Sigmoid colon (tissue), 4 donors: ENCODE measurements at regions not wholly inside any gene's neighbourhood (a gene's known extent, or its start where the extent isn't known, plus 50 kb on each side); places are given as distances from the start of the nearest gene placed in this dataset.

Experiments used
- EP300 ChIP-seq, 4 donors: sonication (generic); formaldehyde crosslinking; IDR thresholded peaks; one replicate each; pipeline ENCODE4 v1.6.1; 2017; ENCODE audit warnings: antibody characterized with exemption in 4 of 4
- TF ChIP-seq, protein P1 (sequence below), 4 experiments: fragments of 450-650 bp in 3 of 4; fragments of 200-600 bp in 1 of 4; IDR thresholded peaks; one replicate each; pipeline ENCODE4 v1.5.1; 2016 to 2019; ENCODE audit warnings: antibody characterized with exemption in 4 of 4, mild to moderate bottlenecking in 3 of 4, moderate library complexity in 2 of 4

DNA sequence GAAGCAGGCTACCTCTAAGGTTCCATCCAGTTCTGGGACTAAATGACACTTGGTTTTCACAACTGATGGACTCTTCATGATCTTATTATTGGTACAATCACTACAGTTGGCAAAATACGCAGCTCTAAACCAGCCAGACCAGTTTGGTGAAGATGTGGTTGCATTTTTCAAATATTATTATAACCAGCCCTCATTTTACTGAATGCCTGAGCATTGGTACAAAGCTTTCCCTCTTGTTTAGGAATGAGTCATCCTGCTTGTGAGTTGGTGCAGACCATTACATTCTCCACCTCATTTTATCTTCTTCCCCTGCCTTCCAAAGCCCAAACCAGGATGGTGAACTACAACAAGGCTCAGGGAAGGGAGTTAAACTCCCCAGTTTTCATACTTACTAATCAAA, 223.1 kb downstream of the KDR start:
- no peak for TF ChIP-seq EP300 (IDR thresholded peaks at IDR 0.05)
- TF ChIP-seq, protein P1, sequence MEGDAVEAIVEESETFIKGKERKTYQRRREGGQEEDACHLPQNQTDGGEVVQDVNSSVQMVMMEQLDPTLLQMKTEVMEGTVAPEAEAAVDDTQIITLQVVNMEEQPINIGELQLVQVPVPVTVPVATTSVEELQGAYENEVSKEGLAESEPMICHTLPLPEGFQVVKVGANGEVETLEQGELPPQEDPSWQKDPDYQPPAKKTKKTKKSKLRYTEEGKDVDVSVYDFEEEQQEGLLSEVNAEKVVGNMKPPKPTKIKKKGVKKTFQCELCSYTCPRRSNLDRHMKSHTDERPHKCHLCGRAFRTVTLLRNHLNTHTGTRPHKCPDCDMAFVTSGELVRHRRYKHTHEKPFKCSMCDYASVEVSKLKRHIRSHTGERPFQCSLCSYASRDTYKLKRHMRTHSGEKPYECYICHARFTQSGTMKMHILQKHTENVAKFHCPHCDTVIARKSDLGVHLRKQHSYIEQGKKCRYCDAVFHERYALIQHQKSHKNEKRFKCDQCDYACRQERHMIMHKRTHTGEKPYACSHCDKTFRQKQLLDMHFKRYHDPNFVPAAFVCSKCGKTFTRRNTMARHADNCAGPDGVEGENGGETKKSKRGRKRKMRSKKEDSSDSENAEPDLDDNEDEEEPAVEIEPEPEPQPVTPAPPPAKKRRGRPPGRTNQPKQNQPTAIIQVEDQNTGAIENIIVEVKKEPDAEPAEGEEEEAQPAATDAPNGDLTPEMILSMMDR (IDR thresholded peaks at IDR 0.05) = no peak
